ENCODE measurements at regions not wholly inside any gene's neighbourhood (a gene's known extent, or its start where the extent isn't known, plus 50 kb on each side); places are given as distances from the start of the nearest gene placed in this dataset.

DNA sequence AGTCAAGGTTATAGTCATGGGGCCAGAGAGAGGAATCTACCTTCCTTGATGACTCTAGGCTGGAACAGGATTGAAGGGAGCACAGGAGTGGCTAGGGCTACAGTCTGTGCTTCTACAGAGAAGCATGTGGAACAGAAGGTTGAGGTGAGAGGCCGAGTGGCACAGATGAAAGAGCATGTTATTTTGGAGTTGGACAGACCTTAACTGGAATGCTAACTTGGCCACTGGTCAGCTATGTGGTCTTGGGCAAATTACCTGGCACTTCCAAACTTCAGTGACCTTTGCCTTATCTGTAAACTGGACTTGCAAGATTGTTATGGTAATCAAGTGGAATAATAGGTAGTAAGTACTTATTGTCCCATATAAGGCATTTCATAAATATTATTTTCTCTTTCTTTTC lies 252.7 kb downstream of the KCNRG start:
- no peak overlapping the region for H3K4me2 ChIP-seq
- no peak overlapping the region for H3K27ac ChIP-seq
- no peaks in the 10 kb centered on the region for H3K9me3 ChIP-seq (ENCODE audit: low read depth)
- 90% methylated on average over 1 of the region's 1 CpG for WGBS (ENCODE audit: low lambda C conversion rate, missing lambda C conversion rate)
- no peaks in the 10 kb centered on the region for H3K36me3 ChIP-seq (replicated peaks; ENCODE audit: insufficient read depth, low read depth)
- no peak overlapping the region for H2AFZ ChIP-seq
- no peaks in the 10 kb centered on the region for H4K20me1 ChIP-seq (ENCODE audit: insufficient read depth, poor library complexity, severe bottlenecking)
- no peaks in the 10 kb centered on the region for H3K27me3 ChIP-seq
- no peak overlapping the region for H3K4me3 ChIP-seq
- no peaks in the 10 kb centered on the region for H3K4me1 ChIP-seq (ENCODE audit: insufficient read depth)
- no peaks in the 10 kb centered on the region for H3K79me2 ChIP-seq
- H3K9me2 ChIP-seq (replicated peaks; ENCODE audit: insufficient read depth), result no peaks in the 10 kb centered on the region
- TF ChIP-seq EZH2phosphoT487 (IDR thresholded peaks at IDR 0.05; ENCODE audit: low read depth, severe bottlenecking, unreplicated experiment) (no peak), EZH2 (IDR thresholded peaks at IDR 0.05; ENCODE audit: borderline replicate concordance) (no peak), CTCF (IDR thresholded peaks at IDR 0.05; ENCODE audit: poor library complexity) (no peak)
- no peak for DNase-seq (ENCODE audit: low spot score)

DNA sequence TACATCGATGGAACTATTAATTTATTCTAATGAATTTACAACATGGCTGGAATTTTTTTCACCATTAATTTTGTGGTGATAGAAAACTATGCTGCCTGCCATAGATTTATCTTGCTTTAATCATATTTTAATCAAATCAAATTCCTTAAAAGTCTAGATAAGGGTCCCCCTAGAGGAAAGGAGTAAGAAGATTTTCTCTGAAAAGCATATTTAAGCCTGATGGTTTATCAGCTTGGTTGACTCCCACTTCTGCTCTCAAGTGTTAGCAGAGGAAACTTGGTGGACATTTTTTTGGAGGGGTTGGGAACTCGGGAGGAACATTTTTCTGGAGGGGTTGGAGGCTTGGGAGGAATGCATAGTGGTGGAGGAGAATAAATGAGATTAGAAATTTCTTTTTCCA lies 253.3 kb downstream of the KCNRG start:
- H3K27me3 ChIP-seq, result no peaks in the 10 kb centered on the region
- H3K4me1 ChIP-seq (ENCODE audit: insufficient read depth), result no peaks in the 10 kb centered on the region
- H2AFZ ChIP-seq, result no peak overlapping the region
- H3K4me2 ChIP-seq, result no peak overlapping the region
- TF ChIP-seq EZH2 (IDR thresholded peaks at IDR 0.05; ENCODE audit: borderline replicate concordance), result no peak
- TF ChIP-seq EZH2phosphoT487 (IDR thresholded peaks at IDR 0.05; ENCODE audit: low read depth, severe bottlenecking, unreplicated experiment), result no peak
- TF ChIP-seq CTCF (IDR thresholded peaks at IDR 0.05; ENCODE audit: poor library complexity), result peak; percentile 9
- no peak overlapping the region for H3K27ac ChIP-seq
- no peaks in the 10 kb centered on the region for H3K79me2 ChIP-seq
- DNase-seq (ENCODE audit: low spot score), result no peak
- H4K20me1 ChIP-seq (ENCODE audit: insufficient read depth, poor library complexity, severe bottlenecking), result no peaks in the 10 kb centered on the region
- WGBS (ENCODE audit: low lambda C conversion rate, missing lambda C conversion rate), result 81% methylated on average over 2 of the region's 2 CpGs
- no peaks in the 10 kb centered on the region for H3K9me2 ChIP-seq (replicated peaks; ENCODE audit: insufficient read depth)
- H3K36me3 ChIP-seq (replicated peaks; ENCODE audit: insufficient read depth, low read depth), result no peaks in the 10 kb centered on the region
- no peaks in the 10 kb centered on the region for H3K9me3 ChIP-seq (ENCODE audit: low read depth)
- no peak overlapping the region for H3K4me3 ChIP-seq

DNA sequence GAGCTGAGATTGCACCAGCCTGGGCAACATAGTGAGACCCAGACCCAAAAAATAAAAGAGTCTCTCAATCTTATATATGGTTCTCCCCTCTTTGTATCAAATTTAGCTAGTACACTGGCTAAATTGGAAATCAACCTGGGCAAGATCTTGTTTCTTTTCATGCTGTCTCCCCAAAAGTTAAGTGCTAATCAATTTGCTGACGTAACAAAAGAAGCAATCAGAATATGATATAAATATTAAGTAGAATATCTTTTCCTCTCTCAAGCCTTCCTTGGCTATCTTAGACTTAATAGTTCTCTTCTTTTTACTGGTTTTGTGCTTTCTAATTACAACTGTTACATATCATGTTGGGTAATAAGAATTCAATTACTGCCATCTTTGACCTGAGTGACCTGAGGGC lies 258.9 kb downstream of the KCNRG start:
- H3K4me2 ChIP-seq, result no peak overlapping the region
- no peaks in the 10 kb centered on the region for H3K9me3 ChIP-seq (ENCODE audit: low read depth)
- DNase-seq (ENCODE audit: low spot score), result no peak
- H3K9me2 ChIP-seq (replicated peaks; ENCODE audit: insufficient read depth), result no peaks in the 10 kb centered on the region
- no peaks in the 10 kb centered on the region for H3K27me3 ChIP-seq
- no peaks in the 10 kb centered on the region for H3K4me1 ChIP-seq (ENCODE audit: insufficient read depth)
- no peak overlapping the region for H2AFZ ChIP-seq
- H3K36me3 ChIP-seq (replicated peaks; ENCODE audit: insufficient read depth, low read depth), result no peaks in the 10 kb centered on the region
- H3K4me3 ChIP-seq, result no peak overlapping the region
- H3K27ac ChIP-seq, result no peak overlapping the region
- H4K20me1 ChIP-seq (ENCODE audit: insufficient read depth, poor library complexity, severe bottlenecking), result no peaks in the 10 kb centered on the region
- no peak for TF ChIP-seq EZH2 (IDR thresholded peaks at IDR 0.05; ENCODE audit: borderline replicate concordance)
- no peak for TF ChIP-seq EZH2phosphoT487 (IDR thresholded peaks at IDR 0.05; ENCODE audit: low read depth, severe bottlenecking, unreplicated experiment)
- TF ChIP-seq CTCF (IDR thresholded peaks at IDR 0.05; ENCODE audit: poor library complexity), result no peak
- no peaks in the 10 kb centered on the region for H3K79me2 ChIP-seq
- 90% methylated on average over 1 of the region's 1 CpG for WGBS (ENCODE audit: low lambda C conversion rate, missing lambda C conversion rate)

Data from hepatocyte (in vitro differentiated cells).